GM19238 (cell line): ENCODE measurements at regions not wholly inside any gene's neighbourhood (a gene's known extent, or its start where the extent isn't known, plus 50 kb on each side); places are given as distances from the start of the nearest gene placed in this dataset.
"Not testable (repeated sequence)": the region's sequence is repeated elsewhere in the genome, so short reads cannot be mapped to it uniquely, and the experiment has no call there.

Experiments used
- DNase-seq: peaks from one replicate; pipeline ENCODE4 v3.0.0; 2011; ENCODE audit warnings: low spot score; ENCODE audit not compliant: insufficient read length

GRCh38 chr2:38243186-38243880 is 133.7 kb downstream of the ATL2 start:
- no peak for DNase-seq

GRCh38 chr2:38239452-38239851 is 137.6 kb downstream of the ATL2 start:
- DNase-seq, result no peak

- DNase-seq, result not testable (repeated sequence)
These were observed 138.4 kb downstream of the ATL2 start for GRCh38 chr2:38238705-38239104.

- no peak for DNase-seq
These were observed 139.8 kb downstream of the ATL2 start for GRCh38 chr2:38237311-38237710.

GRCh38 chr2:38233231-38233983 is 143.7 kb downstream of the ATL2 start:
- DNase-seq, result no peak

- no peak for DNase-seq
These were observed 144.6 kb downstream of the ATL2 start for GRCh38 chr2:38232454-38232853.

- DNase-seq, result no peak
These were observed 146.3 kb downstream of the ATL2 start for GRCh38 chr2:38230756-38231155.

- DNase-seq, result no peak
These were observed 148.3 kb downstream of the ATL2 start for GRCh38 chr2:38228753-38229152.

GRCh38 chr2:38224821-38225437 is 149.0 kb upstream of the CYP1B1 start:
- no peak for DNase-seq

GRCh38 chr2:38224181-38224580 is 148.2 kb upstream of the CYP1B1 start:
- no peak for DNase-seq

GRCh38 chr2:38223256-38223655 is 147.3 kb upstream of the CYP1B1 start:
- DNase-seq, result no peak

- DNase-seq, result no peak
These were observed 144.2 kb upstream of the CYP1B1 start for GRCh38 chr2:38220164-38220563.

GRCh38 chr2:38218995-38219394 is 143.0 kb upstream of the CYP1B1 start:
- no peak for DNase-seq

- DNase-seq, result no peak
These were observed 142.6 kb upstream of the CYP1B1 start for GRCh38 chr2:38218591-38218991.

GRCh38 chr2:38217401-38218188 is 141.6 kb upstream of the CYP1B1 start:
- no peak for DNase-seq

- no peak for DNase-seq
These were observed 140.9 kb upstream of the CYP1B1 start for GRCh38 chr2:38216886-38217285.

GRCh38 chr2:38215993-38216392 is 140.0 kb upstream of the CYP1B1 start:
- DNase-seq, result no peak

GRCh38 chr2:38215522-38215921 is 139.6 kb upstream of the CYP1B1 start:
- DNase-seq, result no peak

- DNase-seq, result no peak
These were observed 138.3 kb upstream of the CYP1B1 start for GRCh38 chr2:38214209-38214717.

GRCh38 chr2:38213619-38214167 is 137.7 kb upstream of the CYP1B1 start:
- no peak for DNase-seq

- DNase-seq, result no peak
These were observed 136.4 kb upstream of the CYP1B1 start for GRCh38 chr2:38212312-38212711.
